NCI-H1048 (cell line): ENCODE measurements at regions not wholly inside any gene's neighbourhood (a gene's known extent, or its start where the extent isn't known, plus 50 kb on each side); places are given as distances from the start of the nearest gene placed in this dataset.

Experiments used
- DNase-seq: peaks from one replicate; lab custom pipeline; 2025; lab: John Stamatoyannopoulos, UW

GRCh38 chr2:8624855-8625398, 56.9 kb upstream of the ID2 start:
- DNase-seq: no peak

DNA sequence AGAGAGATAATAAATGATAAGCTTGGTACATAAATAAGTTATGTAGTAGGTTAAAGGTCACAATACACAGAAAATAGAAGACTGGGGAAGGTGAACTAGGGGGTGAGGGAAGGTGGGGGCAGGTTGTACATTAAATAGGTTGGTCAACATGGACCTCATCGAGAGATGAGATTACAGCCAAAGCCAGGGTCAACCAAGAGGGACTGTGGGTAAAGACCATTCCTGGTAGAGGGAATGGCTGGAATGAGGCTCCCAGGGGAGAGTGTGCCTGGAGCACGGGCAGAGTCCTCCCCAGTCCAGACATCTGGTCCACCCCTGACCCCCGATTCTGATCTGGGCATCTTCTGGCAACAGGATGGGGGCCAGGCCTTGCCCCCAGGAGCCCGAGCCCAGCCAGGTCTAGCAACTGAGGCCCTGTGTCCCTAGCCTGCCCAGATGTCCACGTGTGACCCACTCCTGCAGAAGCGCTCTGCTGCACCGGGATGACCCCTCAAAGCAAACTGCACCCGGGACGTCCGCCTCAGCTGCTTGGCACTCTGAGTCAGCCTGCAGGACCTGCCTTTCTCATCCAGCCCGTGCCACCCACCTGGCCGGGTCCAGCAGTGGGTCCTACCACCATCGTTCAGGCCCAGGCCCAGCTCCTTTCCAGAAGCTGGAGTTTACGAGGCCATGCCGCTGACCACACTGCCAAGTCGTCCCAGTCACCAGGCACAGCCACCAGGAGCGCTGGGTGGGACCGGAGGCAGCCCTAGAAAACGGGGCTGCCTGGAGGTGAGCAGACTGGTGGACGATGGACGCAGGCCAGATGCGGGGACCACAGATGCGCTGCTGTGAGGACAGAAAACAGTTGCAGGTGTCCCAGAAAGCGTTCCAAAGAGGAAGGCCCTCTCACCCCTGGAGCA, 56.2 kb upstream of the ID2 start:
- DNase-seq: no peak

DNA sequence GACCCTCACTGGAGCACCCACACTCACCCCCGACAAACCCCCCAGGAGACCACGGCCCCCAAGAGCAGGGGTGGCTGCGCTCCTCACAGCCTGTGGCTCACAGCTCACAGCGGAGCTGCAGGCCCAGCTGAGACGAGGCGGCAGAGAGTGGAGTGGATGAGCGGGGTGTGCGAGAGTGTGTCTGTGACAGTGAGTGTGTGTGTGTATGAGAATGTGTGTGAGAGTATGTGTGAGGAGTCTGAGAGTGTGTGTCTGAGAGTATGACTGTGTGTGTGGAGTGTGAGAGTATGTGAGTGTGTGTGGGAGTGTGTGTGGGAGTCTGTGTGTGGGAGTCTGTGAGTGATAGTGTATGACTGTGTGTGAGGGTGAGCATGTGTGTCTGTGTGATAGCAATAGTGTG, 55.3 kb upstream of the ID2 start:
- DNase-seq: no peak

DNA sequence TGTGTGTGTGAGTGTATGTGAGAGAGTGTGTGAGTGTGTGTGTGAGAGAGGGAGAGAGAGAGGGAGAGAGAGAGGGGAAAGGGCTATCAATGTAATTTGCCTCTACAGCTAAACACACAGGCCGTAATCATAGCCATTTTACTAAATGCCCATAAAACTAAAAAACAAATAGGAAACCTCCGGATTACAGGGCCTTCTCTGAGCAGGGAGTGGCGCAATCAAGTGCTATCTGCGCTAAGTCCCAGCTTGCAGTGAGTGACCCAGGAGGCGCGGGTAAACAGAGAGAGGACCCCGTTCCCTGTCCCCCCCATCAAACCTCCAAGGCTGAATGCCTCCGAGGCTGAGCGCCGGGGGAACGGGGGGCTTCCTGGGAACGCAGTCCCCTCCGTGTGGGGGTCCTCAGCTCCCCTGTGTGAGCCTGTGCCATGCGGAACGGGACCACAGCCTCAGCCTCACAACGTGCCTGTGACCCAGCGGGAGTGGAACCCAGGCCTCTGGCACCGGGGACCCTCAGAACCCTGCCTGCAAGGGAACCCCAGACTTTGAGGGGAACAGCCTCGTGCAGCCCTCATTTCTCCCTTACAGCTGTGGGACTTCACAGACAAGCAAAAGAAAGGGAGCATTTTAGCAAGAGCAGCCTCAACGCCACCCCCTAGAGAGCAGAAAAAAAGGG, 54.7 kb upstream of the ID2 start:
- DNase-seq: no peak

DNA sequence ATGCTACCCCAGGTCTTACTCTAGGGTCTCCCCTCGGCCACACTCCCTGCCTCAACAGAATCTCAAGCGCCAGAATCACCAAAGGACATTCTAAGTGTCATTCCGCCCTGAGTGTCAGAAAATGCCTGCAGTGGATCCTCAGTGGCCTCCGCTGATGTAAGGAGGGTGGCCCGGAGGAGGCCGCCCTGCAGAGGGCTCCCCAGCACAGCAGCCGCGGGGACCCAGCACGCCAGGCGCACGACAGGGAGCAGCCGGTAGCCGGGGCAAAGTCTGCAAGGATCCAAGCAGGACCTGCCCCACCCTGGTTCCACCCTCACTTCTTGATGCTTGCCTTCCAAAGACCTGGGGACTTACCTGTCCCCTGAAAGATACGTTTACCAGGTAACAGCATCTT, 54.2 kb upstream of the ID2 start:
- no peak for DNase-seq

- no peak for DNase-seq
Measured at GRCh38 chr2:8628179-8628865, 53.5 kb upstream of the ID2 start.

DNA sequence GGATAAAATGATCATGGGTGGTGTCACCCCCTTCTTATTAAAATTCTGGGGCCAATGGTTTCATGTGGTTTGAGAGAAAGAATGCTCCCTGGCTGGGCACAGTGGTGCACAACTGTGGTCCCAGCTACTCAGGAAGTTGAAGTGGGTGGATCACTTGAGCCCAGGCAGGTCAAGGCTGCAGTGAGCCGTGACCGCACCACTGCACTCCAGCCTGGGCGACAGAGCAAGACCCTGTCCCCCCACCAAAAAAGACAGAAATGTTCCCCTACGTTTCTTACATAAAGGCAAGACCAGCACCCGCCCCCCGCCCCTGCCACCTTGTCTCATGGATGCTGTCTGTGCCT, 53.0 kb upstream of the ID2 start:
- no peak for DNase-seq

DNA sequence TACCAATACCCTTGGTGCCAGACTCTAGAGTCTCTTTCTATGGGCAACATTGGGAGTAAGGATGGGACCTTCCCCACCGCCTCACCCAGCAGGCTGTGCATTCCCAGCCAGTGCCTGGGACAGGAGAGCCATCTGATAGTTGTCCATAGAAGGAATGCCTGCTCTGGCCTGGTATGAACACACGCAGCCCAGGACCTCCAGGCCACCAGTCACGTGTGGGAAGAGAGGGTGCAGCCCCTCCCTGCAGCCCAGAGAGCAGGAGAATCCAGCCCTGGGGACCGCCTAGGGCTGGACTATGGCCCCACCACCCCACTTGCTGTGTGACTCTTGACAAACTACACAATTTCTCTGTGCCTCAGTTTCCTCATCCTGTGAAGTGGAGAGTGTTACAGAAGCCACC, 52.5 kb upstream of the ID2 start:
- no peak for DNase-seq

DNA sequence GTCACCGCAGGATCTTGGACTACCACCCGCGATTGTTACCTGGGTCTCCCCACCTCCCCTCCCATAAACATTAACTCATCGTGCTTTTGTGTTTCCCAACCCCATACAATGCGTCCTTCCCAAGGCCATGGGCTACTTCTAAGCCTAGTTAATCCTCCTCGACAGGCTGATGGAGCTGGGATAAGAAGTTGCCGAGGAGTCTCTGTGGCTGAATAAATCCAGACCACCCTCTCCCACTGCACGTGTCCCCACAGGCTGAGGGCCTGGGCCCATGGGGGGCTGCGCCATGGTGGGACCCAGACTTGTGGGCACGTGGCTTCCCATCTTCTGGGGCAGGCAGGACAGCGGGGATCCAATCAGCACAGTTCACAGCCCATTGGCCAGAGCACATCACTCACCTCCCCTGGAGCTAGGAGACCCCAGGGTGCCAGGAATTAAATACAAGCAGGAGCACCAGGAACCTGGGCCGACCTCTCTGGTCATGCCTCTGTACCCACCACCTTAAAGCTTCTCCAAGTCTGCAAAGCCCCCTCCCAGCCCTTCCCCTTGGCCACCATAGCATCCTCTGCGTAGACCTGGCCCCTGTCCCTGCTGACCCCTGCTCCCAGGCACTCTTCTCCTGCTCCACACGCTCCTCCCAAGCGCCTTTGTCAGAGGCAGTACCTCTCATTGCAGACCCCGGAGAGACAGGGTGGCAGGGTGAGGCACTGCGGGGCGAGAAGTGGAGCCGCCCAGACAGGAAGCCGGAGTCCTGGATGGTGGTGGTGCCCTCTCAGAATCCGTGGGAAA, 51.0 kb upstream of the ID2 start:
- DNase-seq: no peak

DNA sequence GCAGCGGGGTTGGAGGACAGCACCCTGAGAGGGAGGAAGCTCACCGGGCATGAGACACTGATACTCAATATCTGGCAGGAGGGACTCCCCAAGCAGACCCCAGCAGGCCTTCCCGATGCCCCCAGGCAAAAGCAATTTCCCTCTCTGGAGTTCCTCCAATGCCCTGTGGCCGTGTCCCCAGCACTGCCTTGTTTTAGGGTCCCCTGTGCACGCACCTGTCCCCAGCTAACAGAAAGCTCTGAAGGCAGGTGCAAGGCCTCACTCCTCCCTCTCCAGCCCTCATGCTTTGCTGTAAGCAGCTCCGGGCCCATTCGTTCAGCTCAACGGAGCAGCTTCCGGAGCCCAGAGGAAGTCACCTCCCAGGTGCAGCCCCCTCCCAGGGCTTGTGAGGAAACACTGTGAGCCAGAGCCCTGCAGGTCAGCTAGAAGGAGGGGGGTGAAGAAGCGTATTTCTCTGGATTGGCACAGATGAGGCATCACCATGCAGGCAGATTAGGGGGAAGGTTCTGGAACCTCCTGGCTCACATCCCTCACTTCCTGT, 50.3 kb upstream of the ID2 start:
- DNase-seq: no peak
